Mesothelial cell of epicardium (in vitro differentiated cells): ENCODE measurements at regions not wholly inside any gene's neighbourhood (a gene's known extent, or its start where the extent isn't known, plus 50 kb on each side); places are given as distances from the start of the nearest gene placed in this dataset.

ENCODE experiments used
- DNase-seq, 2 experiments: peaks; one replicate each; pipeline ENCODE4 v3.0.0; 2021; ENCODE audit warnings: low spot score in 2 of 2; ENCODE audit not compliant: unreplicated experiment in 2 of 2
- H3K27ac Mint-ChIP-seq: 2 replicates; pipeline ENCODE4 v1.8.0; 2021; ENCODE audit warnings: mixed read lengths
- H3K27me3 Mint-ChIP-seq: 2 replicates; pipeline ENCODE4 v1.8.0; 2021; ENCODE audit warnings: low read depth, mixed read lengths
- H3K36me3 Mint-ChIP-seq: 2 replicates; pipeline ENCODE4 v1.8.0; 2021; ENCODE audit warnings: mixed read lengths
- H3K4me1 Mint-ChIP-seq: 2 replicates; pipeline ENCODE4 v1.8.0; 2021; ENCODE audit warnings: mixed read lengths
- H3K4me3 Mint-ChIP-seq: 2 replicates; pipeline ENCODE4 v1.8.0; 2021; ENCODE audit warnings: mild to moderate bottlenecking, moderate library complexity, mixed read lengths
- H3K9me3 Mint-ChIP-seq: 2 replicates; pipeline ENCODE4 v1.8.0; 2021; ENCODE audit warnings: mixed read lengths
- CTCF ChIP-seq: fragments of 200-600 bp; sonication (generic); IDR thresholded peaks from one replicate; pipeline ENCODE4 v1.5.0; 2021; ENCODE audit warnings: antibody characterized with exemption; ENCODE audit not compliant: unreplicated experiment

- no peaks in the 10 kb centered on the region for H3K36me3 Mint-ChIP-seq
- no peaks in the 10 kb centered on the region for H3K9me3 Mint-ChIP-seq
- no peak for DNase-seq
- H3K4me1 Mint-ChIP-seq, result no peaks in the 10 kb centered on the region
- TF ChIP-seq CTCF, result no peak
- H3K27ac Mint-ChIP-seq, result no peak overlapping the region
- peaks cover 31% of the 10 kb centered on the region for H3K27me3 Mint-ChIP-seq
- no peak overlapping the region for H3K4me3 Mint-ChIP-seq
Measured at GRCh38 chr4:71081192-71081591, 87.7 kb downstream of the DCK start.

- no peak for DNase-seq
- Mint-ChIP-seq H3K4me3 (no peak overlapping the region), H3K4me1 (no peaks in the 10 kb centered on the region), H3K36me3 (no peaks in the 10 kb centered on the region), H3K27ac (no peak overlapping the region), H3K9me3 (peaks cover 21% of the 10 kb centered on the region), H3K27me3 (peaks cover 7% of the 10 kb centered on the region)
- no peak for TF ChIP-seq CTCF
Measured at GRCh38 chr4:71093745-71094144, 100.3 kb downstream of the DCK start.

GRCh38 chr4:71094201-71094600, 100.8 kb downstream of the DCK start:
- Mint-ChIP-seq H3K9me3 (peaks cover 17% of the 10 kb centered on the region), H3K27me3 (peaks cover 4% of the 10 kb centered on the region), H3K36me3 (no peaks in the 10 kb centered on the region), H3K4me1 (no peaks in the 10 kb centered on the region), H3K4me3 (no peak overlapping the region), H3K27ac (no peak overlapping the region)
- DNase-seq, result no peak
- TF ChIP-seq CTCF, result no peak

- TF ChIP-seq CTCF, result no peak
- no peak for DNase-seq
- peaks cover 4% of the 10 kb centered on the region for H3K27me3 Mint-ChIP-seq
- no peaks in the 10 kb centered on the region for H3K4me1 Mint-ChIP-seq
- no peak overlapping the region for H3K27ac Mint-ChIP-seq
- H3K36me3 Mint-ChIP-seq, result no peaks in the 10 kb centered on the region
- peaks cover 17% of the 10 kb centered on the region for H3K9me3 Mint-ChIP-seq
- no peak overlapping the region for H3K4me3 Mint-ChIP-seq
Measured at GRCh38 chr4:71095141-71095540, 101.7 kb downstream of the DCK start.

GRCh38 chr4:71095545-71095944, 102.1 kb downstream of the DCK start:
- H3K27me3 Mint-ChIP-seq, result peaks cover 4% of the 10 kb centered on the region
- peaks cover 13% of the 10 kb centered on the region for H3K9me3 Mint-ChIP-seq
- TF ChIP-seq CTCF, result no peak
- no peaks in the 10 kb centered on the region for H3K36me3 Mint-ChIP-seq
- no peaks in the 10 kb centered on the region for H3K4me1 Mint-ChIP-seq
- no peak overlapping the region for H3K4me3 Mint-ChIP-seq
- no peak overlapping the region for H3K27ac Mint-ChIP-seq
- no peak for DNase-seq

GRCh38 chr4:71107726-71108125, 114.3 kb downstream of the DCK start:
- Mint-ChIP-seq H3K36me3 (no peaks in the 10 kb centered on the region), H3K27ac (no peak overlapping the region), H3K27me3 (no peaks in the 10 kb centered on the region), H3K4me1 (no peaks in the 10 kb centered on the region), H3K9me3 (peaks cover 4% of the 10 kb centered on the region), H3K4me3 (no peak overlapping the region)
- no peak for TF ChIP-seq CTCF
- no peak for DNase-seq
